GOT3 (cell line): ENCODE measurements at regions not wholly inside any gene's neighbourhood (a gene's known extent, or its start where the extent isn't known, plus 50 kb on each side); places are given as distances from the start of the nearest gene placed in this dataset.

Source experiments
- DNase-seq: peaks from one replicate; lab custom pipeline; 2025; ENCODE audit warnings: mixed read lengths; lab: John Stamatoyannopoulos, UW

- DNase-seq = no peak
Observed at GRCh38 chr2:120976501-120977307, 241.0 kb downstream of the GLI2 start.

DNA sequence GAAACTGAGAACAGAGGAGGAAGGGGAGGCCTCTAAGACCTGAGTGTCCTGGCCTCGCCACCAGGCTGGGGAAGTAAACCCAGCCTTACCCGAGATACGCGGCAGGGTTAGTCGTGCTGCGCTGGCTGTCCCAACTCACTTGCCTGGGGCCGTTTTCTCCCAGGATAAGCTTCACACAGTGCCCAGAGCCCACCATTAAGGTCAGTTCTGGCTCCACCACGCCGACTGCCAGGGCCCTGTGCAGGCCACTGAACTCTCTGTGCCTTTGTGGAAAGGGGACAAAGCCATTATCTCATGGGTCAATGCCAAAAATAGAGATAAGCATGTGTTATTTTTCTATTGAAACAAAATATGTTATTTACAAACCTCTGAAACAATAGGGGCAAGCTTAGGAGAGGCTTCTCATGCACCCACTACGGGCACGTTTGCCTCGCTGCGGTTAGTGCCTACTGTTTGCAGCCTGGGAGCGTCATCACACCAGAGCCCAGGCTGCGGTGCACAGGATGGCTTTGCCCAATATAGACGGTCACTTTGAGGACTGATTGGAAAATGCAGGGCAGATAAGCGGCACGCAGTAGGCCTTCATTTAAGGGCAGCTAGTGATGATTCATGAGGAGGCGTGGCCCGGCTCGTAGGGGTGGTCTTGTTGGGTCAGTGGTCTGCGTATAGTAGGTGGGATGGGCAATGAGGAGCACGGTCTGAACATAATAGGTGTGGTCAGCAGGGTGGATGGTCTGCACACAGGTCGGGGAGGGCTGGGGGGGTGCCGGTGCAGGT is 242.1 kb downstream of the GLI2 start:
- no peak for DNase-seq

DNA sequence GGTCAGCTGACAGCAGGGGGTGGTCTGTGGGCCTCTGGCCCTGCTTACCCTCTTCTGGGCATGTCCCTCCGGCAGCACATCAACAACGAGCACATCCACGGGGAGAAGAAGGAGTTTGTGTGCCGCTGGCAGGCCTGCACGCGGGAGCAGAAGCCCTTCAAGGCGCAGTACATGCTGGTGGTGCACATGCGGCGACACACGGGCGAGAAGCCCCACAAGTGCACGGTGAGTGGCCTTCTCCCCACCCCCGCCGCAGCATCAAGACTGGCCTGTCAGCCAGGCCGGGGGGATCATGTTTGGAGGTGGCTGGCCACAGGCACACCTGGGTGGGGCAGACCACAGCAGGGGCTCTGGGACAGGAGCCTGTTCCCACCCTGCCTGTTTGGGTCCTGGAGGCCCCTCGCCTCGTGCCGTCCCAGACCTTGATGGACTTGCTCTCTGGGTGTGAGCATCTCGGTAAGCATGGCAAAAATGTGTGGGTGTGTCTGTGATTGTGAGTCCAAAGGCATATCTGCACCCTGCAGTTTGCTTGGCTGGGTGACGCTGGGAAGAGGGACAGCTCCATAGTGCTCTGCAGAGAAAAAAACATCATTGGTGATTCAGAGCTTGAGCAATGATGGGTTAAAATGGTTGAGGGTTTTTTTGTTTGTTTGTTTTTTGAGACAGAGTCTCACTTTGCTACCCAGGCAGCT is 242.8 kb downstream of the GLI2 start:
- DNase-seq = no peak

DNA sequence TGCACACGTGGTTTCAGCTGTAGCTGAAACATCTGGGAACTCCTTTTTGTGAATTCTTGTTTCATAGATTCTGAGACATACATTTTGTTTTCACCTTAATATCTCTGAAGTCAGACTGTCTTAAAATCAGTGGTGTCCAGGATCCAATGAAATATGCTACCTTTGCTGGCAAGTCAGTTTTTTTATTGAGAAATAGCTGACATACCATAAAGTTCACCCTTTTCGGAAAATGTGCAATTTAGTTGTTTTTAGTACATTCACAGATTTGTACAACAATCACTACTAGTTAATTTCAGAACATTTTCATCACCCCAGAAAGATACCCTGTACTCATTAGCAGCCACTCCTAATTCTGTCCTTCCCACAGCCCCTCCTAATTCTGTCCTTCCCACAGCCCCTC is 243.7 kb downstream of the GLI2 start:
- no peak for DNase-seq

DNA sequence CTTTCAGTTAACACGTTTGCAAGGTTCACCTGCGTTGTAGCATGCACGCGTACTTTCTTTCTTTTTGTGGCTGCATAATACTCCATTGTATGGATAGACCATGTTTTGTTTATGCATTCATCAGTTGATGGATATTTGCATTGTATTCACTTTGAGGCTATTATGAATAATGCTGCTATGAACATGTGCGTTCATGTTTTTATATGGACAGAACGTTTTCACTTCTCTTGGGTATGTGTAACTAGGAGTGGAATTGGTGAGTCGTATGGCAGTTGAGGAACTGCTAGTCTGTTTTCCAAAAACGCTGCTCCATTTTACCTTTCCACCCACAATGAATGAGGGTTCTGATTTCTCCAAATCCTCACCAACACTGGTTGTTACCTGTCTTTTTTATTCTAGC is 244.3 kb downstream of the GLI2 start:
- no peak for DNase-seq

DNA sequence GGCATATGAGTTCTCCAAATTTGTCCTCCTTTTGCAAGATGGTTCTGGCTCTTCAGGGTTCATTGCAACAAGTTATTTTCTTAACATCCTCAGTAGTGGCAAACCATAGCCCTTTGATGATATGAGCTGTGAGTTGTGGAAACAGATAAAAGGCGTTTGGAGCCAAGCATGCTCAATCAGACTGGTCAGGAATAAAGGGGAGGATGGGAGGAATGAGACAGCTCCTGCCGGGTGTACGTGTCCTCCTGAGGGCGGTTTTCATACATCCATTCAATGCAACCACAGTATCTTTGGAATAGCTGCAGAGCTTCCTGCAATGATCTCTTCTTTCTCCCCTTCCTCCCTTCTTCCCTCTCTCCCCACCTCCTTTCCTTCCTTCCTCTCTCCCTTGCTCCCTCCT is 245.8 kb downstream of the GLI2 start:
- DNase-seq = no peak

- DNase-seq = no peak
Observed at GRCh38 chr2:120982598-120982997, 246.9 kb downstream of the GLI2 start.

GRCh38 chr2:120983344-120983743 is 247.7 kb downstream of the GLI2 start:
- DNase-seq = no peak

DNA sequence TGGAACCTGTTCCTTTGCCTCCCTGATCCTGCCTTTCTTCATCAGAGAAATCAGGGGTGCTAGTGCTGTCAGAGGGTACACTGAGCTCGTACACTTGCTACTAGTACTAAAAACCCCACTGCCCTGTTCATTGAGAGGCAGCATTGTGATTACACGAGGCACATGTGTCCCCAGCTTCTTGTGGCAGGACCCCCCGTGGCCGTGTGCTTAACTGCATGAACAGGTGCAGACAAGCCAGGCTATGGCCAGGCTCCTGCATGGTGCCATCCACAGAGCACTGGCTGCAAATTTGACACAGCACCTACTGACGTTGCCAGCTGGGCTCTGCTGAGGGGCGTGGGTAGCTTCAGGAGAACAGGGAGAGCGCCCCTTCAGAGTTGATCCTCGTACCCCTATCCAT is 248.4 kb downstream of the GLI2 start:
- no peak for DNase-seq

DNA sequence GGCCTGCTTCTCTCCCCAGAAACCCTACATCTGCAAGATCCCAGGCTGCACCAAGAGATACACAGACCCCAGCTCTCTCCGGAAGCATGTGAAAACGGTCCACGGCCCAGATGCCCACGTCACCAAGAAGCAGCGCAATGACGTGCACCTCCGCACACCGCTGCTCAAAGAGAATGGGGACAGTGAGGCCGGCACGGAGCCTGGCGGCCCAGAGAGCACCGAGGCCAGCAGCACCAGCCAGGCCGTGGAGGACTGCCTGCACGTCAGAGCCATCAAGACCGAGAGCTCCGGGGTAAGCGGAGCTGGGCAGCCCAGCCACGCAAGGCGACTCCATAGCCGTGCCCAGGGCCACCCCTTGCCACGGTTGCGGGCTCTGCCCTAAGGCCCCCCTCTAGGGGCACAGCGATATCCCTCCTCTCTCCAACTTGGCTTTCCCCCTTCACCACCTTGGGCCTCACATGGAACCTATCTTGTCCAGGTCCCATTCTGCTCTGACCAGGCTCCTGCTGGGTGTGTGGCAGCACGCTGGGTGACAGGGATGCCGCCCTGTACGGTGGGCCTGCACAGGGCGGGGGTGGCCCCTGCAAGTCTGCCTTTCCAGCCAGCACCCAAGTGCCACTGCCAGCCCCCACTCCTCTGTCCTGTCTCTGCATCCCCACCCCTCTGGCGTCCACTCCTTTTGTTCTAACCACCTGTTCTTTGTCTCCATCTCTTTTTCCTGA is 248.9 kb downstream of the GLI2 start:
- DNase-seq = no peak

DNA sequence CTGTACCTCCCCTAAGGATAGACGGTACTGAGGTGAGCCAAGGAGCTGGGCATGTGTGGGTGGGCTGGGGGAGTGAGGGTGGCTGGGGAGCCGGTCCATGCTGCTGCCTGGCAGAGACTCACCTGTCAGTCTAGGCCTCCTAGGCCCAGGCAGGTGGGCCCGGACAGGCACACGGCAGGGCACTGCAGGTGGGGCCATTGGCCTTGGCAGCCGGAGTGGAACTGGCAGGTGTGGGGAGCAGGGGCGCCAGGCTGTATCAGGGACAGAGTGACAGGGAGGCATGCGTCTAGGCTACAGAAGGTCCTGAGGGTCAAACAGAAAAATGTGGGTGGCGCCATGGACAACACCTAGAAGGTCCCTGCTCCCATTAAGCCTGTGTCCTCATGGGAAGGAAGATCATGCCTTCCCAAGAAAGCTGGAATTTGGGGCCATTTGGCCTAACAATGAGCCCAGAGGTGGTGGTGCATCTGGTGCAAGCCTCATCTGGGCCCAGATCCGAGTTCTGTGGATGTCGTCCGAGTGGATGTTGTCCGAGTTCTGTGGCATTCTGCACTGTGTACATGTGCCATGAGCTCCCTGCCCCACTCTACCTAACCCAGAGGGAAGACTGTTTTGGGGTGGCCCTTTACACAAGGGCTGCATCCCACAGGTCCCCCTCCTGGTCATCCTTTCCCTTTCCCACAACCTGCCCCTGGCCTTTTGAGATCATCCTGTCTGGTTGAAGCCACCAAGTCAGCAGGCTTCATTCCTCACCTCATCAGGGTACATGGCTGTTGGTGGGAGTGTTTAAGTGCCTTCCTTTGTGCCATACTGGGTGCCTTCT is 249.7 kb downstream of the GLI2 start:
- no peak for DNase-seq

GRCh38 chr2:120985997-120986651 is 250.5 kb downstream of the GLI2 start:
- DNase-seq = no peak

- DNase-seq = no peak
Observed at GRCh38 chr2:120986898-120987650, 251.4 kb downstream of the GLI2 start.

DNA sequence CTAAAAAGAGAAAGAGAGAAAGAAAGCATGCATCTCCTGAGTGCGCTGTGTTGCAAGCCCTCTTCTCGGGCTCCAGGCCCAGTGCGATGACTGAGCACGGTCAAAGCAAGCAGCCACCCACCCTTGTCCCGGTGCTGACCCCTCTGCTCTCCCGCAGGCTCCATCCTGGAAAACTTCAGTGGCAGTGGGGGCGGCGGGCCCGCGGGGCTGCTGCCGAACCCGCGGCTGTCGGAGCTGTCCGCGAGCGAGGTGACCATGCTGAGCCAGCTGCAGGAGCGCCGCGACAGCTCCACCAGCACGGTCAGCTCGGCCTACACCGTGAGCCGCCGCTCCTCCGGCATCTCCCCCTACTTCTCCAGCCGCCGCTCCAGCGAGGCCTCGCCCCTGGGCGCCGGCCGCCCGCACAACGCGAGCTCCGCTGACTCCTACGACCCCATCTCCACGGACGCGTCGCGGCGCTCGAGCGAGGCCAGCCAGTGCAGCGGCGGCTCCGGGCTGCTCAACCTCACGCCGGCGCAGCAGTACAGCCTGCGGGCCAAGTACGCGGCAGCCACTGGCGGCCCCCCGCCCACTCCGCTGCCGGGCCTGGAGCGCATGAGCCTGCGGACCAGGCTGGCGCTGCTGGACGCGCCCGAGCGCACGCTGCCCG is 252.5 kb downstream of the GLI2 start:
- no peak for DNase-seq

- no peak for DNase-seq
Observed at GRCh38 chr2:120988700-120989511, 253.2 kb downstream of the GLI2 start.

DNA sequence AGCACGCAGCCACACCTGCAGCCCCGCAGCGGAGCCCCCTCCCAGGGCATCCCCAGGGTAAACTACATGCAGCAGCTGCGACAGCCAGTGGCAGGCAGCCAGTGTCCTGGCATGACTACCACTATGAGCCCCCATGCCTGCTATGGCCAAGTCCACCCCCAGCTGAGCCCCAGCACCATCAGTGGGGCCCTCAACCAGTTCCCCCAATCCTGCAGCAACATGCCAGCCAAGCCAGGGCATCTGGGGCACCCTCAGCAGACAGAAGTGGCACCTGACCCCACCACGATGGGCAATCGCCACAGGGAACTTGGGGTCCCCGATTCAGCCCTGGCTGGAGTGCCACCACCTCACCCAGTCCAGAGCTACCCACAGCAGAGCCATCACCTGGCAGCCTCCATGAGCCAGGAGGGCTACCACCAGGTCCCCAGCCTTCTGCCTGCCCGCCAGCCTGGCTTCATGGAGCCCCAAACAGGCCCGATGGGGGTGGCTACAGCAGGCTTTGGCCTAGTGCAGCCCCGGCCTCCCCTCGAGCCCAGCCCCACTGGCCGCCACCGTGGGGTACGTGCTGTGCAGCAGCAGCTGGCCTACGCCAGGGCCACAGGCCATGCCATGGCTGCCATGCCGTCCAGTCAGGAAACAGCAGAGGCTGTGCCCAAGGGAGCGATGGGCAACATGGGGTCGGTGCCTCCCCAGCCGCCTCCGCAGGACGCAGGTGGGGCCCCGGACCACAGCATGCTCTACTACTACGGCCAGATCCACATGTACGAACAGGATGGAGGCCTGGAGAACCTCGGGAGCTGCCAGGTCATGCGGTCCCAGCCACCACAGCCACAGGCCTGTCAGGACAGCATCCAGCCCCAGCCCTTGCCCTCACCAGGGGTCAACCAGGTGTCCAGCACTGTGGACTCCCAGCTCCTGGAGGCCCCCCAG is 254.1 kb downstream of the GLI2 start:
- no peak for DNase-seq

GRCh38 chr2:120990451-120990871 is 254.8 kb downstream of the GLI2 start:
- DNase-seq = no peak
